ENCODE measurements at regions not wholly inside any gene's neighbourhood (a gene's known extent, or its start where the extent isn't known, plus 50 kb on each side); places are given as distances from the start of the nearest gene placed in this dataset.

GRCh38 chr6:43948527-43949485, 178.4 kb downstream of the MRPL14 start:
- TF ChIP-seq FOXM1 (IDR thresholded peaks at IDR 0.05; ENCODE audit: borderline replicate concordance), result no peak
- no peak for TF ChIP-seq CTBP1 (IDR thresholded peaks at IDR 0.05; ENCODE audit: borderline replicate concordance)
- no peak for TF ChIP-seq BHLHE40 (IDR thresholded peaks at IDR 0.05; ENCODE audit: borderline replicate concordance)
- TF ChIP-seq FOXA1 (IDR thresholded peaks at IDR 0.05), result no peak
- TF ChIP-seq FOXK2 (IDR thresholded peaks at IDR 0.05), result no peak
- TF ChIP-seq ELF4 (IDR thresholded peaks at IDR 0.05), result no peak
- TF ChIP-seq SP1 (IDR thresholded peaks at IDR 0.05), result no peak
- TF ChIP-seq TARDBP (IDR thresholded peaks at IDR 0.05), result no peak
- TF ChIP-seq ZNF384 (IDR thresholded peaks at IDR 0.05), result no peak
- TF ChIP-seq LEF1 (IDR thresholded peaks at IDR 0.05; ENCODE audit: borderline replicate concordance), result no peak
- TF ChIP-seq SUZ12 (IDR thresholded peaks at IDR 0.05), result no peak
- no peak for TF ChIP-seq PKNOX1 (IDR thresholded peaks at IDR 0.05)
